ENCODE measurements at regions not wholly inside any gene's neighbourhood (a gene's known extent, or its start where the extent isn't known, plus 50 kb on each side); places are given as distances from the start of the nearest gene placed in this dataset.
"Not testable (repeated sequence)": the region's sequence is repeated elsewhere in the genome, so short reads cannot be mapped to it uniquely, and the experiment has no call there.

DNA sequence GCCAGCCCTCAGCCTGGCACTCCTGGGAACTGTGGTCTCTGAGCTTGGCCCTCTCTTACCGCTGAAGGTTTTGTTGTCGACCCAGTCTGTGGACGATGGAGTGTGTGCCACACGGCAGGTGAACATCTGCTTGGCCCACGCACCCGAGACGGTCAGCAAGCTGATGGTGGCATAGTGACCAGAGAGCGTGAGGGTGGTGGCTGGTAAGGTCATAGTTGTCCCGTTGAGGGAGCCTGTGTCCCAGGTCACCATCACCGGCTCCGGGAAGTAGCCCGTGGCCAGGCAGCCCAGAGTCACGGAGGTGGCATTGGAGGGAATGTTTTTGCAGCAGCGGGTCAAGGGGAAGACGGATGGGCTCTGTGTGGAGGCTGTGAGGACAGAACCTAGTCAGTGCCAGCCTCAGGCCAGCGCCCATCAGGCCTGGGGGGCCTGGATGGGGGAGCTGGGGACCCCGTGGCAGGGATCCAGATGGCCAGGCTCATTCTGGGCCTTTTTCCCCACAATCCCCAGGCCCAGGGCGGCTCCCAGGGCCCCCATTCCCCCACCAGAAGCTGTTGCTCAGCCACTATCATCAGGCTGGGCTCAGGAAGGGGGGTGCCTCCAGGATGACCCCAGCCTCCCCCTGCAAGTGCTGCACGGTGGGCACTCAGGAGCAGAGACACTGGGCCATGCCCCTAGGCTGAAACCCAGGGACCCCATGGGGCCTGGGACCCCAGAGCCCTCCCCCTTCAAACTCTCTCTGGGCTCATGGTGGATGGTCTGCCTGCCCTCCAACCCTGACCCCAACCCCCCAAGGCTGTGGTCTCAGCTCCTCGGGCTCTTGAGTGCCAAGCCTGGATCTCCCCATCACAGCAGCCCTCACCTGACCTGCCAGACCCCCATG, 75.2 kb downstream of the TMEM121 start:
- H3K4me3 ChIP-seq (ENCODE audit: low read length), result no peak overlapping the region
- TF ChIP-seq, protein P1, sequence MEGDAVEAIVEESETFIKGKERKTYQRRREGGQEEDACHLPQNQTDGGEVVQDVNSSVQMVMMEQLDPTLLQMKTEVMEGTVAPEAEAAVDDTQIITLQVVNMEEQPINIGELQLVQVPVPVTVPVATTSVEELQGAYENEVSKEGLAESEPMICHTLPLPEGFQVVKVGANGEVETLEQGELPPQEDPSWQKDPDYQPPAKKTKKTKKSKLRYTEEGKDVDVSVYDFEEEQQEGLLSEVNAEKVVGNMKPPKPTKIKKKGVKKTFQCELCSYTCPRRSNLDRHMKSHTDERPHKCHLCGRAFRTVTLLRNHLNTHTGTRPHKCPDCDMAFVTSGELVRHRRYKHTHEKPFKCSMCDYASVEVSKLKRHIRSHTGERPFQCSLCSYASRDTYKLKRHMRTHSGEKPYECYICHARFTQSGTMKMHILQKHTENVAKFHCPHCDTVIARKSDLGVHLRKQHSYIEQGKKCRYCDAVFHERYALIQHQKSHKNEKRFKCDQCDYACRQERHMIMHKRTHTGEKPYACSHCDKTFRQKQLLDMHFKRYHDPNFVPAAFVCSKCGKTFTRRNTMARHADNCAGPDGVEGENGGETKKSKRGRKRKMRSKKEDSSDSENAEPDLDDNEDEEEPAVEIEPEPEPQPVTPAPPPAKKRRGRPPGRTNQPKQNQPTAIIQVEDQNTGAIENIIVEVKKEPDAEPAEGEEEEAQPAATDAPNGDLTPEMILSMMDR (conservative IDR thresholded peaks at IDR 0.05; ENCODE audit: low read length), result no peak
- no peak for DNase-seq (ENCODE audit: low read depth)

- TF ChIP-seq, protein P1 (conservative IDR thresholded peaks at IDR 0.05; ENCODE audit: low read length), result no peak
- no peak for DNase-seq (ENCODE audit: low read depth)
- H3K4me3 ChIP-seq (ENCODE audit: low read length), result no peak overlapping the region
Measured at GRCh38 chr14:105602243-105602750, 75.9 kb downstream of the TMEM121 start.

DNA sequence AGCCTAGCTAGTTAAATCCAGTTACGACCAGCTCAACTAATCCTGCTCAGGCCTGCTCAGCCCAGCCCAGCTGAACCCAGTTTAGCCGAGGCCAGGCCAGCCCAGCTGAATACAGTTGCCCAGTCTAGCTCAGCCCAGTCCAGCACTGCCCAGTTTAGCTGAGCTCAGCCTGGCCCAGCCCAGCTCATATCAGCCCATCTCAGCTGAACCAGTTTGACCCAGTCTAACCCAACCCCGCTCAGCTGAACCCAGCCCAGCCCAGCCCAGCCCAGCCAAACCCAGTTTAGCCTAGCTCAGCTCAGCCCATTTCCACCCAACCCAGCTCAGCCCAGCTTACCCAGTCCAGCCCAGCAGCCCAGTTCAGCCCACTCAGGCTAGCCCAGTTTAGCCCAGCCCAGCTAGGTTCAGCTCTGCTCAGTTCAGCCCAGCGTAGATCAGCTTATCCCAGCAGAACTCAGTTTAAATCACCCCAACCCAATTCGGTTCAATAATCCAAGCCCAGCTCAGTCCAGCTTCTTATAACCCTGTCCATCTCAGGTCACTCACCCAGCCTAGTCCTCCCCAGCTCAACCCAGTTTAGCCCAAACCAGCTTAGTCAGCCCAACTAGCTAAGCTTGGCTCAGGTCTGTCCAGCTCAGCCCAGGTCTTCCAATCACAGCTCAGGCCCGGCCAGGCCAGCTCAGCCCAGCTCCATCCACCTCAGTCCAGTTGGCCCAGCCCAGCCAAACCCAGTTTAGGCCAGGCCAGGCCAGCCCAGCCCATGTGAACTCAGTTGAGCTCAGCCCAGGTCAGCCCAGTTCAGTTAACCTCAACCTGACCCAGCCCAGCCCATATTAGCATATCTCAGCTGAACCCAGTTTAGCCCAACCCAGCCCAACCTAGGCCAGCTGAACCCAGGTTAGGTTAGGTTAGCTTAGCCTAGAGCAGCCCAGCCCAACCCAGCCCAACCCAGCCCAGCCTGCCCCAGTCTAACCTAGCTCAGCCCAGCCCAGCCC, 76.7 kb downstream of the TMEM121 start:
- no peak overlapping the region for H3K4me3 ChIP-seq (ENCODE audit: low read length)
- no peak for DNase-seq (ENCODE audit: low read depth)
- TF ChIP-seq, protein P1 (conservative IDR thresholded peaks at IDR 0.05; ENCODE audit: low read length), result no peak

- DNase-seq (ENCODE audit: low read depth); H3K4me3 ChIP-seq (ENCODE audit: low read length): not testable (repeated sequence)
Measured at GRCh38 chr14:105604531-105605463, 78.4 kb downstream of the TMEM121 start.

DNA sequence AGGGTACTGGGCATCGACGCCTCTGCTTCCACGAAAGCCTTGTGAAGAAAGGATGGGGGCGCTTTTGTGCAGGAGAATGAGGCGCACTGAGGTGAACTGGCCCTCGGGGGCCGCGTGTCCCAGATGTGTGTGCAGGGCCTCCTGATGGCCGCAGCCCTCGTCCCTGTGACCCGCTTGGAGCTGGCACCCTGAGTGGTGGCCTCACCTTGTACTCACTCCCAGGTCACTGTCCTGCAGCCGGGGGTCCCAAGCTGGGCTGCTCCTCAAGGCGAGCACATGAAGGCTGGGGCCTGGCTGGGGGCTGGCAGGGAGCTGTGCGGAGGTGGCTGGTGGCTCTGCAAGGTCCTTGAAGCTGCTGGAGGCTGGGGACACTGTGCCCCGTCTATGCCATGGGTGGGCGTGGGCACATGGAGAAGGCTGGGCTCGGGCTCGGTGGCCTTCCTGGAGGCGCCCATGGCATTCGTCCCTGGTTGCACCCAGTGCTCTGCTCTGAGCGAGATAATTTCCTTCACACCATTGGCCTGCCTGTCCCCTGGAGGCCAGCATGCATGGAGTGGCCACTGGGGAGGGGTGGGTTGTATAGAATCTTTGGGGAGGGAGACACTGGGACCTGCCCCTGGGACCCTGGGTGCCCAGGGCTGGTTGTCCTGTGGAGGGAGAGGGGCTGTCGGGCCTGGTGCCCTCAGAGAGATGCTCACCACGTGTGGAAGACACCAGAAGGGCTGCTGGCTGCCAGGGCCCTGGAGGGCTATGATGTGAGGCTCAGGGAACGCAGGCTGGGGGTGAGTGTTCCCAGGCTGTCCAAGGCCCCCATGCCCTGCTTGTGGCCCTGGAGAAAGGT, 79.3 kb downstream of the TMEM121 start:
- TF ChIP-seq, protein P1 (conservative IDR thresholded peaks at IDR 0.05; ENCODE audit: low read length), result no peak
- no peak for DNase-seq (ENCODE audit: low read depth)
- no peak overlapping the region for H3K4me3 ChIP-seq (ENCODE audit: low read length)

DNA sequence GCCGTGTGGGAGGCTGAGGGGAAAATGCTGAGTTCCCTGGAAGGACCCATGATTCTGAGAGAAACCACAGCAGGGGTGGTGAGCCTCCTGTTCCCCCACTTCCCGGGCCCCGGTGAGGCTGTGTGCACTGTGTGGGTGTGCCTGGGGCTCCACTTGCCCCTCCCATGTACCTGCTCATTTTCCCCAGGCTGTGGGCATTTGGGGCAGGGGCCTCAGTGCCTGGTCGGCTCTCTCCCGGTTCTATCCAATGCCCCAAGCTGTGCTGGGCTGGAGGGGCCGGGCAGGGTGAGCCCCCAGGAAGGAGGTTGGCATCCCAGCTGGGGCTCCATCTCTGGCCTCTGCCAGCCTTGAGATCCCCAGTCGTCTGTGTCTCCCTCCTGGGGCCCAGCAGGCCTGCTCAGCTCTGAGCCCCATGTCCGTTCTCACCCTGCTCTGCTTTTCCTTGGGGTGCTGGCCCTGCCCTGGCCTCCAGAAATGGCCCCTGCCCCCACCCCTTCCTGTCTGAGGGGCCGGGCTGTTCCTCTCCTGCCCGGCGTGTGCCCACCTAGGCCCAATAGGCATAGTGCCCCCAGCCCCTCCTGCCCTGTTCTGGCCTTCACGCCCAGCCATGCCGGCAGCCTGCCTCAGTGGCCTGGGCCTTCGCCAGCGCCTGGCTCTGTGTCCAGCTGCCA, 80.1 kb downstream of the TMEM121 start:
- not testable (repeated sequence) for DNase-seq (ENCODE audit: low read depth); H3K4me3 ChIP-seq (ENCODE audit: low read length)

DNA sequence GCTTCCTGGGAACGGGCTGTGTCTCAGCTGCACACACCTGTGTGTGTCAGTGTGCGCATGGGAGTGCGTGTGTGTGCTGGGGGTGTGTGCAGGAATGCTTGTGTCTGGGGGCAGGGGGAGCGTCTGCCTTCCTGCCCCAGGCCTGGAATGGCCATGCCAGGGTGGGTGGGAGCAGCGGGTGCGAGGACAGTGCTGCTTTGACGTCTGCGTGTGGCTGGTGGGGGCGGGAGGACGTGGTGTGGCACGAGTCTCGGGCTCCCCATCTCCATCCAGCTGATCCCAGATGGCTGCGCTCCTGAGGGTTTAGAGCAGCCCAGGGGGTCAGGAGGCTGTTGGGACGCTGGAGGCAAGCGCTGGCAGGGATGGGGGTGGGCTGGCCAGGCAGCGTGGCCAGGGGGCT, 80.6 kb downstream of the TMEM121 start:
- DNase-seq (ENCODE audit: low read depth); H3K4me3 ChIP-seq (ENCODE audit: low read length): not testable (repeated sequence)

GRCh38 chr14:105614987-105615386, 88.6 kb downstream of the TMEM121 start:
- not testable (repeated sequence) for H3K4me3 ChIP-seq (ENCODE audit: low read length); DNase-seq (ENCODE audit: low read depth)

DNA sequence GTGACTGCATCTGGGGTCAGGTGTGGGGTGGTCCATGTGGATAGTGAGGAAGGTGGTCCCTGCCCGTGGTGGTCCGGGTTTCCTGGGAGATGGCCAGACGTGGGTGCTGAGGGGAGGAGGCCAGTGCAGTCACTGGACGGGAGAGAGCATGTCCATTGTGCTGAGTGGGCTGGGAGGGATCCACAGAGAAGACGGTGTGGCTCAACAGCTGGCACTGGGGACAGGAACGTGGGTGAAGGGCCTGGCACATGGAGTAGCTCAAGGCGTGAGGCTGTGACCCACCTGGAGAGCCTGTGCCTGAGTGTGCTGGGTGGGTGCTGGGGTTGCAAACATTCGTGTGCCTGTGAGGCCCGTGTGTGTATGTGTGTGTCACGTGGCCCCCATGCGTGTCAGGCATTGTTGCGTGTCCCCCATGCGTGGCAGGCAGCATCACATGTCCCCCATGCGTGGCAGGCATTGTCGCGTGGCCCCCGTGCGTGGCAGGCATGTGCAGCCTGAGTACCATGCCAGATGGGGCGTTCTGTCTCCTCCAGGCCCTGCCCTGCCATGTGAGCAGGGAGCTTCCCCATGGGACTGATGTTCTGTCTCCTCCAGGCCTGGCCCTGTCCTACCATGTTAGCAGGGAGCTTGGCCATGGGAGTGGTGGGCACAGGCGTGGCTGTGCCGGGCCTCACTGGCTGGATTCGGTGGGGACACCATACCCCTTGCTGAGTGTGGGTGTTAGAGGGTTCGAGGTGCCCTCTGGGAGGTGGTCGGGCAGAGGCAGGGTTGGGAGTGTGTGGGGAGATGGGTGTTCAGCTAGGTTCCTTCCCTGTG, 89.8 kb downstream of the TMEM121 start:
- not testable (repeated sequence) for DNase-seq (ENCODE audit: low read depth); H3K4me3 ChIP-seq (ENCODE audit: low read length)
